ENCODE measurements at regions not wholly inside any gene's neighbourhood (a gene's known extent, or its start where the extent isn't known, plus 50 kb on each side); places are given as distances from the start of the nearest gene placed in this dataset.

GRCh38 chr11:59008947-59009346, 69.7 kb downstream of the GLYATL1 start:
- TF ChIP-seq, protein P1, sequence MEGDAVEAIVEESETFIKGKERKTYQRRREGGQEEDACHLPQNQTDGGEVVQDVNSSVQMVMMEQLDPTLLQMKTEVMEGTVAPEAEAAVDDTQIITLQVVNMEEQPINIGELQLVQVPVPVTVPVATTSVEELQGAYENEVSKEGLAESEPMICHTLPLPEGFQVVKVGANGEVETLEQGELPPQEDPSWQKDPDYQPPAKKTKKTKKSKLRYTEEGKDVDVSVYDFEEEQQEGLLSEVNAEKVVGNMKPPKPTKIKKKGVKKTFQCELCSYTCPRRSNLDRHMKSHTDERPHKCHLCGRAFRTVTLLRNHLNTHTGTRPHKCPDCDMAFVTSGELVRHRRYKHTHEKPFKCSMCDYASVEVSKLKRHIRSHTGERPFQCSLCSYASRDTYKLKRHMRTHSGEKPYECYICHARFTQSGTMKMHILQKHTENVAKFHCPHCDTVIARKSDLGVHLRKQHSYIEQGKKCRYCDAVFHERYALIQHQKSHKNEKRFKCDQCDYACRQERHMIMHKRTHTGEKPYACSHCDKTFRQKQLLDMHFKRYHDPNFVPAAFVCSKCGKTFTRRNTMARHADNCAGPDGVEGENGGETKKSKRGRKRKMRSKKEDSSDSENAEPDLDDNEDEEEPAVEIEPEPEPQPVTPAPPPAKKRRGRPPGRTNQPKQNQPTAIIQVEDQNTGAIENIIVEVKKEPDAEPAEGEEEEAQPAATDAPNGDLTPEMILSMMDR (IDR thresholded peaks at IDR 0.05; ENCODE audit: low read depth, low read length, missing input control): no peak
- TF ChIP-seq YY1 (IDR thresholded peaks at IDR 0.05): no peak
